OCI-LY1 (cell line): ENCODE measurements at regions not wholly inside any gene's neighbourhood (a gene's known extent, or its start where the extent isn't known, plus 50 kb on each side); places are given as distances from the start of the nearest gene placed in this dataset.

Experiments
- H2AFZ ChIP-seq: fragments of 200-600 bp; sonication (generic), shearing (Covaris generic); 2 replicates; pipeline ENCODE4 v1.6.0; 2014; ENCODE audit warnings: antibody characterized with exemption, mild to moderate bottlenecking, low read length
- H3F3A ChIP-seq: fragments of 200-600 bp; sonication (generic), shearing (Covaris generic); 2 replicates; pipeline ENCODE4 v1.6.0; 2014; ENCODE audit warnings: mild to moderate bottlenecking, antibody characterized with exemption, low read length, moderate library complexity; ENCODE audit not compliant: insufficient read depth
- H3K27ac ChIP-seq: fragments of 200-600 bp; sonication (generic); 2 replicates; pipeline ENCODE4 v1.5.1; 2014; ENCODE audit warnings: low read length, mixed run types, mild to moderate bottlenecking, low read depth; ENCODE audit not compliant: poor library complexity, severe bottlenecking
- H3K27me3 ChIP-seq: fragments of 200-600 bp; sonication (generic); 2 replicates; pipeline ENCODE4 v1.6.0; 2014; ENCODE audit warnings: antibody characterized with exemption, mild to moderate bottlenecking, low read length, moderate library complexity; ENCODE audit not compliant: insufficient read depth
- H3K36me3 ChIP-seq: fragments of 200-600 bp; sonication (generic); 2 replicates; pipeline ENCODE4 v1.6.1; 2014; ENCODE audit warnings: mild to moderate bottlenecking, antibody characterized with exemption, low read length, moderate library complexity, mixed read lengths; ENCODE audit not compliant: insufficient read depth
- H3K4me1 ChIP-seq: fragments of 200-600 bp; sonication (generic); 2 replicates; pipeline ENCODE4 v1.5.1; 2014; ENCODE audit warnings: mild to moderate bottlenecking, low read length, moderate library complexity; ENCODE audit not compliant: insufficient read depth, severe bottlenecking
- H3K4me2 ChIP-seq: fragments of 200-600 bp; sonication (generic), shearing (Covaris generic); 2 replicates; pipeline ENCODE4 v1.6.1; 2014; ENCODE audit warnings: low read length
- H3K4me3 ChIP-seq: fragments of 200-600 bp; sonication (generic); 2 replicates; pipeline ENCODE4 v1.5.1; 2014; ENCODE audit warnings: low read length, low read depth, mild to moderate bottlenecking, mixed read lengths; ENCODE audit not compliant: poor library complexity, severe bottlenecking
- H3K79me2 ChIP-seq: fragments of 200-600 bp; shearing (Covaris generic); 2 replicates; pipeline ENCODE4 v1.6.1; 2016; ENCODE audit warnings: mixed run types, low read length, mixed read lengths; ENCODE audit not compliant: insufficient read depth
- H3K9ac ChIP-seq: fragments of 200-600 bp; sonication (generic), shearing (Covaris generic); 2 replicates; pipeline ENCODE4 v1.6.1; 2014; ENCODE audit warnings: mild to moderate bottlenecking, low read length, mixed read lengths
- H3K9me2 ChIP-seq: fragments of 200-600 bp; sonication (generic), shearing (Covaris generic); 2 replicates; pipeline ENCODE4 v1.6.1; 2014; ENCODE audit warnings: low read depth, mild to moderate bottlenecking, low read length, mixed read lengths
- H3K9me3 ChIP-seq: fragments of 200-600 bp; shearing (Covaris generic); 2 replicates; pipeline ENCODE4 v1.6.1; 2014; ENCODE audit warnings: low read length, mixed read lengths
- H4K20me1 ChIP-seq: fragments of 200-600 bp; sonication (generic), shearing (Covaris generic); 2 replicates; pipeline ENCODE4 v1.6.0; 2016; ENCODE audit warnings: mild to moderate bottlenecking, low read length; ENCODE audit not compliant: insufficient read depth
- CTCF ChIP-seq: fragments of 200-600 bp; sonication (generic), shearing (Covaris generic); IDR thresholded peaks from 2 replicates; pipeline ENCODE4 v1.5.1; 2017; ENCODE audit warnings: mild to moderate bottlenecking, antibody characterized with exemption, low read length, moderate library complexity, mixed read lengths
- EZH2 ChIP-seq: fragments of 200-600 bp; sonication (generic), shearing (Covaris generic); IDR thresholded peaks from 2 replicates; pipeline ENCODE4 v1.8.0; 2017; ENCODE audit warnings: borderline replicate concordance, mixed run types, mild to moderate bottlenecking, antibody characterized with exemption, low read length, moderate library complexity, mixed read lengths

- no peak for TF ChIP-seq CTCF
- no peak for TF ChIP-seq EZH2
- H3K9me2 ChIP-seq = no peaks in the 10 kb centered on the region
- no peak overlapping the region for H2AFZ ChIP-seq
- no peaks in the 10 kb centered on the region for H3F3A ChIP-seq
- no peaks in the 10 kb centered on the region for H3K9me3 ChIP-seq
- no peaks in the 10 kb centered on the region for H3K36me3 ChIP-seq
- no peaks in the 10 kb centered on the region for H3K27me3 ChIP-seq
- no peak overlapping the region for H3K9ac ChIP-seq
- H4K20me1 ChIP-seq = no peaks in the 10 kb centered on the region
- no peak overlapping the region for H3K4me2 ChIP-seq
- no peak overlapping the region for H3K4me3 ChIP-seq
- H3K79me2 ChIP-seq = no peaks in the 10 kb centered on the region
- H3K4me1 ChIP-seq = peaks cover 21% of the 10 kb centered on the region
- H3K27ac ChIP-seq = no peak overlapping the region
Measured at GRCh38 chr2:5955921-5956320, 263.7 kb downstream of the SOX11 start.

- peaks cover 21% of the 10 kb centered on the region for H3K4me1 ChIP-seq
- H3K4me3 ChIP-seq = no peak overlapping the region
- H3K4me2 ChIP-seq = no peak overlapping the region
- H3K9me2 ChIP-seq = no peaks in the 10 kb centered on the region
- no peak overlapping the region for H2AFZ ChIP-seq
- H3K9ac ChIP-seq = no peak overlapping the region
- H3K36me3 ChIP-seq = no peaks in the 10 kb centered on the region
- H3K27me3 ChIP-seq = no peaks in the 10 kb centered on the region
- H4K20me1 ChIP-seq = no peaks in the 10 kb centered on the region
- no peaks in the 10 kb centered on the region for H3K79me2 ChIP-seq
- no peak overlapping the region for H3K27ac ChIP-seq
- no peaks in the 10 kb centered on the region; the same call in 1 of the 2 replicates for H3K9me3 ChIP-seq
- TF ChIP-seq EZH2 (no peak), CTCF (no peak)
- no peaks in the 10 kb centered on the region for H3F3A ChIP-seq
Measured at GRCh38 chr2:5959836-5960820, 267.9 kb downstream of the SOX11 start.

- H2AFZ ChIP-seq = no peak overlapping the region
- H3K36me3 ChIP-seq = no peaks in the 10 kb centered on the region
- no peak overlapping the region for H3K4me2 ChIP-seq
- no peak overlapping the region for H3K4me3 ChIP-seq
- TF ChIP-seq CTCF (no peak), EZH2 (no peak)
- H3K9me2 ChIP-seq = no peaks in the 10 kb centered on the region
- no peaks in the 10 kb centered on the region for H3K79me2 ChIP-seq
- H4K20me1 ChIP-seq = no peaks in the 10 kb centered on the region
- no peaks in the 10 kb centered on the region for H3K27me3 ChIP-seq
- H3K9me3 ChIP-seq = no peaks in the 10 kb centered on the region; the same call in 1 of the 2 replicates
- no peaks in the 10 kb centered on the region for H3F3A ChIP-seq
- peaks cover 16% of the 10 kb centered on the region for H3K4me1 ChIP-seq
- no peak overlapping the region for H3K9ac ChIP-seq
- H3K27ac ChIP-seq = no peak overlapping the region
Measured at GRCh38 chr2:5967506-5967905, 275.3 kb downstream of the SOX11 start.
